GM23338 (cell line): ENCODE measurements at regions not wholly inside any gene's neighbourhood (a gene's known extent, or its start where the extent isn't known, plus 50 kb on each side); places are given as distances from the start of the nearest gene placed in this dataset.

Experiments
- ATAC-seq: fragments of 200-7000 bp; cut with Tn5 transposase; 3 replicates; pipeline ENCODE4 v1.9.1; 2020
- DNase-seq: peaks from one replicate; pipeline ENCODE4 v3.0.0-alpha.2; 2015; ENCODE audit warnings: low spot score
- H2AFZ ChIP-seq: fragments of 200-600 bp; sonication (generic); 2 replicates; pipeline ENCODE4 v1.8.0; 2016; ENCODE audit warnings: antibody characterized with exemption, mild to moderate bottlenecking, moderate library complexity
- H3F3A ChIP-seq: fragments of 200-600 bp; sonication (generic); replicated peaks from 2 replicates; pipeline ENCODE4 v1.8.0; 2017; ENCODE audit warnings: antibody characterized with exemption, mixed run types, low read depth
- H3K27ac ChIP-seq: fragments of 200-600 bp; sonication (generic); 2 replicates; pipeline ENCODE4 v1.6.1; 2016; ENCODE audit warnings: low read depth
- H3K27me3 ChIP-seq: fragments of 200-600 bp; sonication (generic); 2 replicates; pipeline ENCODE4 v1.8.0; 2016; ENCODE audit warnings: mild to moderate bottlenecking, mixed run types, moderate library complexity; ENCODE audit not compliant: insufficient read depth
- H3K36me3 ChIP-seq: fragments of 200-600 bp; sonication (generic); 2 replicates; pipeline ENCODE4 v1.8.0; 2016; ENCODE audit warnings: mild to moderate bottlenecking; ENCODE audit not compliant: insufficient read depth
- H3K4me1 ChIP-seq: fragments of 200-600 bp; sonication (generic); 2 replicates; pipeline ENCODE4 v1.8.0; 2016; ENCODE audit warnings: mild to moderate bottlenecking, moderate library complexity; ENCODE audit not compliant: insufficient read depth
- H3K4me2 ChIP-seq: fragments of 200-600 bp; sonication (generic); 2 replicates; pipeline ENCODE4 v1.7.1; 2017; ENCODE audit warnings: mixed run types
- H3K4me3 ChIP-seq: fragments of 200-600 bp; sonication (generic); 2 replicates; pipeline ENCODE4 v1.6.1; 2016; ENCODE audit warnings: mixed run types
- H3K79me2 ChIP-seq: fragments of 200-600 bp; sonication (generic); replicated peaks from 2 replicates; pipeline ENCODE4 v1.8.0; 2017; ENCODE audit warnings: mild to moderate bottlenecking; ENCODE audit not compliant: insufficient read depth
- H3K9me2 ChIP-seq: fragments of 200-600 bp; sonication (generic); 2 replicates; pipeline ENCODE4 v1.8.0; 2017; ENCODE audit not compliant: insufficient read depth
- H4K20me1 ChIP-seq: fragments of 200-600 bp; sonication (generic); replicated peaks from 2 replicates; pipeline ENCODE4 v1.8.0; 2017; ENCODE audit warnings: mild to moderate bottlenecking; ENCODE audit not compliant: insufficient read depth
- H3K27ac Mint-ChIP-seq: 2 replicates; pipeline ENCODE4 v1.8.0; 2020; ENCODE audit warnings: inconsistent platforms, mild to moderate bottlenecking, moderate library complexity, mixed read lengths
- H3K27me3 Mint-ChIP-seq: 3 replicates; pipeline ENCODE4 v1.8.0; 2022; ENCODE audit warnings: low read depth, mild to moderate bottlenecking, moderate library complexity, mixed read lengths, inconsistent platforms; ENCODE audit not compliant: insufficient read depth, poor library complexity
- H3K36me3 Mint-ChIP-seq: 3 replicates; pipeline ENCODE4 v1.8.0; 2021; ENCODE audit warnings: low read depth, mild to moderate bottlenecking, inconsistent platforms, moderate library complexity, mixed read lengths
- H3K4me1 Mint-ChIP-seq: 3 replicates; pipeline ENCODE4 v1.8.0; 2020; ENCODE audit warnings: mild to moderate bottlenecking, inconsistent platforms, mixed read lengths
- H3K4me3 Mint-ChIP-seq: 3 replicates; pipeline ENCODE4 v1.8.0; 2021; ENCODE audit warnings: moderate library complexity, mild to moderate bottlenecking, inconsistent platforms, mixed read lengths
- H3K9me3 Mint-ChIP-seq: 3 replicates; pipeline ENCODE4 v1.8.0; 2020; ENCODE audit warnings: moderate library complexity, mild to moderate bottlenecking, inconsistent platforms, mixed read lengths
- CREB1 ChIP-seq: fragments of 250-450 bp; sonication (Bioruptor Pico); IDR thresholded peaks from 2 replicates; pipeline ENCODE4 v1.5.0; 2020; ENCODE audit warnings: low read depth, mild to moderate bottlenecking, moderate library complexity
- EZH2 ChIP-seq: fragments of 200-600 bp; sonication (generic); IDR thresholded peaks from one replicate; pipeline ENCODE4 v1.8.0; 2017; ENCODE audit warnings: antibody characterized with exemption, mild to moderate bottlenecking, low read depth; ENCODE audit not compliant: unreplicated experiment
- EZH2phosphoT487 ChIP-seq: fragments of 200-600 bp; sonication (generic); IDR thresholded peaks from one replicate; pipeline ENCODE4 v1.8.1; 2018; ENCODE audit warnings: antibody characterized with exemption; ENCODE audit not compliant: unreplicated experiment
- JUNB ChIP-seq: IDR thresholded peaks from one replicate; pipeline ENCODE4 v1.6.1; 2016; ENCODE audit warnings: antibody characterized with exemption; ENCODE audit not compliant: unreplicated experiment
- NANOG ChIP-seq: IDR thresholded peaks from 2 replicates; pipeline ENCODE4 v1.6.1; 2016; ENCODE audit warnings: antibody characterized with exemption, borderline replicate concordance
- POLR2AphosphoS5 ChIP-seq: IDR thresholded peaks from 2 replicates; pipeline ENCODE4 v1.6.1; 2016; ENCODE audit warnings: antibody characterized with exemption, low read depth
- STAT1 ChIP-seq: IDR thresholded peaks from one replicate; pipeline ENCODE4 v1.6.1; 2016; ENCODE audit warnings: antibody characterized with exemption; ENCODE audit not compliant: unreplicated experiment
- ZNF114 ChIP-seq: fragments of 250-450 bp; sonication (Bioruptor Pico); IDR thresholded peaks from 2 replicates; pipeline ENCODE4 v1.5.0; 2020; ENCODE audit warnings: mild to moderate bottlenecking, moderate library complexity
- ZNF331 ChIP-seq: fragments of 250-450 bp; sonication (Bioruptor Pico); IDR thresholded peaks from 2 replicates; pipeline ENCODE4 v1.5.0; 2020; ENCODE audit warnings: low read depth, mild to moderate bottlenecking, moderate library complexity
- TF ChIP-seq, protein P1 (sequence below): IDR thresholded peaks from 2 replicates; pipeline ENCODE4 v1.6.1; 2016; ENCODE audit warnings: antibody characterized with exemption
- TF ChIP-seq, protein P2 (sequence below): IDR thresholded peaks from one replicate; pipeline ENCODE4 v1.6.1; 2018; ENCODE audit warnings: antibody characterized with exemption; ENCODE audit not compliant: unreplicated experiment
- TF ChIP-seq, protein P3 (sequence below): fragments of 250-450 bp; sonication (Bioruptor Pico); IDR thresholded peaks from 2 replicates; pipeline ENCODE4 v1.5.0; 2020; ENCODE audit warnings: mild to moderate bottlenecking, moderate library complexity
- TF ChIP-seq, protein P4 (sequence below), 2 experiments: fragments of 200-600 bp in 1 of 2; sonication (generic) in 1 of 2; conservative IDR thresholded peaks; 2 replicates each; pipeline versions ENCODE4 v1.5.1 to v1.6.1; 2016 to 2017; ENCODE audit warnings: antibody characterized with exemption in 2 of 2, low read depth in 2 of 2, mild to moderate bottlenecking in 2 of 2, moderate library complexity in 1 of 2

DNA sequence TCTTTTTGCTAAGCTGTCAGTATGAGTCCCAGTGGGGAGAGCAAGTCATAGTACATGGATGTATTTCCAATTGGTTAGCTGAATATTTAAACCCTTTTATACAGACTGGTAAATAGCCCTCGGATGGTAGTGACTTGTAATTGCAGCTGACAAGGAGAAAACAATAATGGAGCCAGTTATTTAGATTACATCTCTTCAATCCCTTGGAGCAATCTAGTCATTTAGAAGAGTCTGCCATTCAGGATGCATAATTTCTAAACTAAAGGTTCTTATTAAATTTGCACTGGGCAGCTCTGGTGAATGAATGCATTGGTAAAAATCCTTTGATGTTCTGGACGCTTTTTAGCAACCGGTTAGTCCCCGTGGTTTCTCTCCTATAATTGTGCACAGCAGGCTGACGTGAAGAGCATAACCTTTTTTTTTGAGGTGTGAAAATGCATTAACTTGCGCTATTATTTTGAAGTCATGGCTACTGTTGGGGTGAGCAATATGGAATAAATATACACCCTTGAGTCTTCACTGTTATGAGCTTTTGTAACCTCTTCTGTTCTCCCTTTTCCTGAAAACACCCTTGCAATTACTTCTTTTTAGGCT, 158.6 kb upstream of the CD180 start:
- ATAC-seq: no peak
- no peaks in the 10 kb centered on the region for H3K36me3 ChIP-seq

More for the DNA sequence above, 158.6 kb upstream of the CD180 start:
- Histone ChIP-seq H3K27ac (no peak overlapping the region), H3K4me3 (no peak overlapping the region), H3K27me3 (no peaks in the 10 kb centered on the region), H2AFZ (no peak overlapping the region), H3K9me2 (peaks cover 19% of the 10 kb centered on the region; the same call in 1 of the 2 replicates), H3K4me2 (no peak overlapping the region), H3F3A (no peaks in the 10 kb centered on the region), H3K79me2 (no peaks in the 10 kb centered on the region), H3K4me1 (peaks cover 12% of the 10 kb centered on the region), H4K20me1 (no peaks in the 10 kb centered on the region)
- no peak overlapping the region for H3K27ac Mint-ChIP-seq
- H3K4me1 Mint-ChIP-seq: peaks cover 9% of the 10 kb centered on the region
- peaks cover 3% of the 10 kb centered on the region for H3K27me3 Mint-ChIP-seq
- TF ChIP-seq CREB1 (CRISPR knock-in tag) (no peak), EZH2 (no peak), POLR2AphosphoS5 (no peak), EZH2phosphoT487 (no peak), STAT1 (no peak), JUNB (no peak), ZNF114 (CRISPR knock-in tag) (no peak), NANOG (no peak), ZNF331 (no peak)
- TF ChIP-seq, protein P1, sequence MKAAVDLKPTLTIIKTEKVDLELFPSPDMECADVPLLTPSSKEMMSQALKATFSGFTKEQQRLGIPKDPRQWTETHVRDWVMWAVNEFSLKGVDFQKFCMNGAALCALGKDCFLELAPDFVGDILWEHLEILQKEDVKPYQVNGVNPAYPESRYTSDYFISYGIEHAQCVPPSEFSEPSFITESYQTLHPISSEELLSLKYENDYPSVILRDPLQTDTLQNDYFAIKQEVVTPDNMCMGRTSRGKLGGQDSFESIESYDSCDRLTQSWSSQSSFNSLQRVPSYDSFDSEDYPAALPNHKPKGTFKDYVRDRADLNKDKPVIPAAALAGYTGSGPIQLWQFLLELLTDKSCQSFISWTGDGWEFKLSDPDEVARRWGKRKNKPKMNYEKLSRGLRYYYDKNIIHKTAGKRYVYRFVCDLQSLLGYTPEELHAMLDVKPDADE: no peak
- TF ChIP-seq, protein P2, sequence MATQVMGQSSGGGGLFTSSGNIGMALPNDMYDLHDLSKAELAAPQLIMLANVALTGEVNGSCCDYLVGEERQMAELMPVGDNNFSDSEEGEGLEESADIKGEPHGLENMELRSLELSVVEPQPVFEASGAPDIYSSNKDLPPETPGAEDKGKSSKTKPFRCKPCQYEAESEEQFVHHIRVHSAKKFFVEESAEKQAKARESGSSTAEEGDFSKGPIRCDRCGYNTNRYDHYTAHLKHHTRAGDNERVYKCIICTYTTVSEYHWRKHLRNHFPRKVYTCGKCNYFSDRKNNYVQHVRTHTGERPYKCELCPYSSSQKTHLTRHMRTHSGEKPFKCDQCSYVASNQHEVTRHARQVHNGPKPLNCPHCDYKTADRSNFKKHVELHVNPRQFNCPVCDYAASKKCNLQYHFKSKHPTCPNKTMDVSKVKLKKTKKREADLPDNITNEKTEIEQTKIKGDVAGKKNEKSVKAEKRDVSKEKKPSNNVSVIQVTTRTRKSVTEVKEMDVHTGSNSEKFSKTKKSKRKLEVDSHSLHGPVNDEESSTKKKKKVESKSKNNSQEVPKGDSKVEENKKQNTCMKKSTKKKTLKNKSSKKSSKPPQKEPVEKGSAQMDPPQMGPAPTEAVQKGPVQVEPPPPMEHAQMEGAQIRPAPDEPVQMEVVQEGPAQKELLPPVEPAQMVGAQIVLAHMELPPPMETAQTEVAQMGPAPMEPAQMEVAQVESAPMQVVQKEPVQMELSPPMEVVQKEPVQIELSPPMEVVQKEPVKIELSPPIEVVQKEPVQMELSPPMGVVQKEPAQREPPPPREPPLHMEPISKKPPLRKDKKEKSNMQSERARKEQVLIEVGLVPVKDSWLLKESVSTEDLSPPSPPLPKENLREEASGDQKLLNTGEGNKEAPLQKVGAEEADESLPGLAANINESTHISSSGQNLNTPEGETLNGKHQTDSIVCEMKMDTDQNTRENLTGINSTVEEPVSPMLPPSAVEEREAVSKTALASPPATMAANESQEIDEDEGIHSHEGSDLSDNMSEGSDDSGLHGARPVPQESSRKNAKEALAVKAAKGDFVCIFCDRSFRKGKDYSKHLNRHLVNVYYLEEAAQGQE: no peak
- TF ChIP-seq, protein P3, sequence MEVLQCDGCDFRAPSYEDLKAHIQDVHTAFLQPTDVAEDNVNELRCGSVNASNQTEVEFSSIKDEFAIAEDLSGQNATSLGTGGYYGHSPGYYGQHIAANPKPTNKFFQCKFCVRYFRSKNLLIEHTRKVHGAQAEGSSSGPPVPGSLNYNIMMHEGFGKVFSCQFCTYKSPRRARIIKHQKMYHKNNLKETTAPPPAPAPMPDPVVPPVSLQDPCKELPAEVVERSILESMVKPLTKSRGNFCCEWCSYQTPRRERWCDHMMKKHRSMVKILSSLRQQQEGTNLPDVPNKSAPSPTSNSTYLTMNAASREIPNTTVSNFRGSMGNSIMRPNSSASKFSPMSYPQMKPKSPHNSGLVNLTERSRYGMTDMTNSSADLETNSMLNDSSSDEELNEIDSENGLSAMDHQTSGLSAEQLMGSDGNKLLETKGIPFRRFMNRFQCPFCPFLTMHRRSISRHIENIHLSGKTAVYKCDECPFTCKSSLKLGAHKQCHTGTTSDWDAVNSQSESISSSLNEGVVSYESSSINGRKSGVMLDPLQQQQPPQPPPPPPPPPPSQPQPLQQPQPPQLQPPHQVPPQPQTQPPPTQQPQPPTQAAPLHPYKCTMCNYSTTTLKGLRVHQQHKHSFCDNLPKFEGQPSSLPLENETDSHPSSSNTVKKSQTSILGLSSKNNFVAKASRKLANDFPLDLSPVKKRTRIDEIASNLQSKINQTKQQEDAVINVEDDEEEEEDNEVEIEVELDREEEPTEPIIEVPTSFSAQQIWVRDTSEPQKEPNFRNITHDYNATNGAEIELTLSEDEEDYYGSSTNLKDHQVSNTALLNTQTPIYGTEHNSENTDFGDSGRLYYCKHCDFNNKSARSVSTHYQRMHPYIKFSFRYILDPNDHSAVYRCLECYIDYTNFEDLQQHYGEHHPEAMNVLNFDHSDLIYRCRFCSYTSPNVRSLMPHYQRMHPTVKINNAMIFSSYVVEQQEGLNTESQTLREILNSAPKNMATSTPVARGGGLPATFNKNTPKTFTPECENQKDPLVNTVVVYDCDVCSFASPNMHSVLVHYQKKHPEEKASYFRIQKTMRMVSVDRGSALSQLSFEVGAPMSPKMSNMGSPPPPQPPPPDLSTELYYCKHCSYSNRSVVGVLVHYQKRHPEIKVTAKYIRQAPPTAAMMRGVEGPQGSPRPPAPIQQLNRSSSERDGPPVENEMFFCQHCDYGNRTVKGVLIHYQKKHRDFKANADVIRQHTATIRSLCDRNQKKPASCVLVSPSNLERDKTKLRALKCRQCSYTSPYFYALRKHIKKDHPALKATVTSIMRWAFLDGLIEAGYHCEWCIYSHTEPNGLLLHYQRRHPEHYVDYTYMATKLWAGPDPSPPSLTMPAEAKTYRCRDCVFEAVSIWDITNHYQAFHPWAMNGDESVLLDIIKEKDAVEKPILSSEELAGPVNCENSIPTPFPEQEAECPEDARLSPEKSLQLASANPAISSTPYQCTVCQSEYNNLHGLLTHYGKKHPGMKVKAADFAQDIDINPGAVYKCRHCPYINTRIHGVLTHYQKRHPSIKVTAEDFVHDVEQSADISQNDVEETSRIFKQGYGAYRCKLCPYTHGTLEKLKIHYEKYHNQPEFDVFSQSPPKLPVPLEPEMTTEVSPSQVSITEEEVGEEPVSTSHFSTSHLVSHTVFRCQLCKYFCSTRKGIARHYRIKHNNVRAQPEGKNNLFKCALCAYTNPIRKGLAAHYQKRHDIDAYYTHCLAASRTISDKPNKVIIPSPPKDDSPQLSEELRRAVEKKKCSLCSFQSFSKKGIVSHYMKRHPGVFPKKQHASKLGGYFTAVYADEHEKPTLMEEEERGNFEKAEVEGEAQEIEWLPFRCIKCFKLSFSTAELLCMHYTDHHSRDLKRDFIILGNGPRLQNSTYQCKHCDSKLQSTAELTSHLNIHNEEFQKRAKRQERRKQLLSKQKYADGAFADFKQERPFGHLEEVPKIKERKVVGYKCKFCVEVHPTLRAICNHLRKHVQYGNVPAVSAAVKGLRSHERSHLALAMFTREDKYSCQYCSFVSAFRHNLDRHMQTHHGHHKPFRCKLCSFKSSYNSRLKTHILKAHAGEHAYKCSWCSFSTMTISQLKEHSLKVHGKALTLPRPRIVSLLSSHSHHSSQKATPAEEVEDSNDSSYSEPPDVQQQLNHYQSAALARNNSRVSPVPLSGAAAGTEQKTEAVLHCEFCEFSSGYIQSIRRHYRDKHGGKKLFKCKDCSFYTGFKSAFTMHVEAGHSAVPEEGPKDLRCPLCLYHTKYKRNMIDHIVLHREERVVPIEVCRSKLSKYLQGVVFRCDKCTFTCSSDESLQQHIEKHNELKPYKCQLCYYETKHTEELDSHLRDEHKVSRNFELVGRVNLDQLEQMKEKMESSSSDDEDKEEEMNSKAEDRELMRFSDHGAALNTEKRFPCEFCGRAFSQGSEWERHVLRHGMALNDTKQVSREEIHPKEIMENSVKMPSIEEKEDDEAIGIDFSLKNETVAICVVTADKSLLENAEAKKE (CRISPR knock-in tag): no peak
- TF ChIP-seq, protein P4, sequence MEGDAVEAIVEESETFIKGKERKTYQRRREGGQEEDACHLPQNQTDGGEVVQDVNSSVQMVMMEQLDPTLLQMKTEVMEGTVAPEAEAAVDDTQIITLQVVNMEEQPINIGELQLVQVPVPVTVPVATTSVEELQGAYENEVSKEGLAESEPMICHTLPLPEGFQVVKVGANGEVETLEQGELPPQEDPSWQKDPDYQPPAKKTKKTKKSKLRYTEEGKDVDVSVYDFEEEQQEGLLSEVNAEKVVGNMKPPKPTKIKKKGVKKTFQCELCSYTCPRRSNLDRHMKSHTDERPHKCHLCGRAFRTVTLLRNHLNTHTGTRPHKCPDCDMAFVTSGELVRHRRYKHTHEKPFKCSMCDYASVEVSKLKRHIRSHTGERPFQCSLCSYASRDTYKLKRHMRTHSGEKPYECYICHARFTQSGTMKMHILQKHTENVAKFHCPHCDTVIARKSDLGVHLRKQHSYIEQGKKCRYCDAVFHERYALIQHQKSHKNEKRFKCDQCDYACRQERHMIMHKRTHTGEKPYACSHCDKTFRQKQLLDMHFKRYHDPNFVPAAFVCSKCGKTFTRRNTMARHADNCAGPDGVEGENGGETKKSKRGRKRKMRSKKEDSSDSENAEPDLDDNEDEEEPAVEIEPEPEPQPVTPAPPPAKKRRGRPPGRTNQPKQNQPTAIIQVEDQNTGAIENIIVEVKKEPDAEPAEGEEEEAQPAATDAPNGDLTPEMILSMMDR (conservative IDR thresholded peaks at IDR 0.05; ENCODE audit: low read depth in 2 of 2): no peak
- no peak overlapping the region for H3K4me3 Mint-ChIP-seq
- no peak for DNase-seq
- H3K9me3 Mint-ChIP-seq: no peaks in the 10 kb centered on the region; the same call in 2 of the 3 replicates
- no peaks in the 10 kb centered on the region for H3K36me3 Mint-ChIP-seq
